HCT116 (cell line): ENCODE measurements at regions not wholly inside any gene's neighbourhood (a gene's known extent, or its start where the extent isn't known, plus 50 kb on each side); places are given as distances from the start of the nearest gene placed in this dataset.

ENCODE experiments used
- ATAC-seq: fragments of 200-7000 bp; cut with Tn5 transposase; 2 replicates; pipeline ENCODE4 v1.9.1; 2020; ENCODE audit warnings: mild to moderate bottlenecking, moderate library complexity
- BruUV-seq: library from RNA; stranded (reverse); fragments of 400-500 nt; replicated peaks from 2 replicates; lab custom pipeline; 2021; lab: Mats Ljungman, UMichigan
- CTCF ChIA-PET: fragments of 300-600 bp; sonication (Branson Sonifier 250); formaldehyde crosslinking; loops from one replicate; lab custom pipeline; 2021; ENCODE audit warnings: antibody characterized with exemption; lab: Charles Lee
- POLR2A ChIA-PET: fragments of 300-600, 350-600 bp; sonication (Branson Sonifier 250); formaldehyde crosslinking; loops from one replicate; lab custom pipeline; 2021; ENCODE audit warnings: antibody characterized with exemption; lab: Charles Lee
- RAD21 ChIA-PET, 2 experiments: fragments of 300-600 bp; sonication (Branson Sonifier 250); formaldehyde crosslinking; loops; one replicate each; lab custom pipeline; 2023; ENCODE audit warnings: low total read pairs in 2 of 2; ENCODE audit not compliant: uncharacterized antibody in 2 of 2, unreplicated experiment in 2 of 2, low non-redundant PET in 1 of 2; lab: Charles Lee
- DNase-seq: peaks from one replicate; pipeline ENCODE4 v3.0.0-alpha.2; 2010; ENCODE audit warnings: low read depth, low spot score
- H2AFZ ChIP-seq: fragments of 200-600 bp; shearing (Covaris generic), sonication (generic); 2 replicates; pipeline ENCODE4 v1.6.1; 2017; ENCODE audit warnings: low read depth, mixed run types, mixed read lengths, antibody characterized with exemption, low read length; ENCODE audit not compliant: poor library complexity, severe bottlenecking
- H3K27ac ChIP-seq: 2 replicates; pipeline ENCODE4 v1.5.1; 2012; ENCODE audit warnings: low read depth, low read length
- H3K27me3 ChIP-seq: fragments of 200-600 bp; sonication (generic); 2 replicates; pipeline ENCODE4 v1.6.1; 2016; ENCODE audit warnings: mixed run types, low read length, mixed read lengths; ENCODE audit not compliant: insufficient read depth
- H3K36me3 ChIP-seq, 2 experiments: fragments of 200-500 bp in 1 of 2; fragments of 200-600 bp in 1 of 2; sonication (Bioruptor generic) in 1 of 2; sonication (generic) in 1 of 2; 2 replicates each; pipeline versions ENCODE4 v1.5.1 to v1.6.1; 2014 to 2016; ENCODE audit warnings: low read length in 2 of 2, inconsistent platforms in 1 of 2, mixed read lengths in 1 of 2, mixed run types in 1 of 2; ENCODE audit not compliant: insufficient read depth in 2 of 2, control insufficient read depth in 1 of 2
- H3K4me1 ChIP-seq, 2 experiments: fragments of 200-600 bp in 1 of 2; sonication (generic) in 1 of 2; 2 replicates each; pipeline versions ENCODE4 v1.5.1 to v1.6.1; 2012 to 2017; ENCODE audit warnings: low read length in 2 of 2, inconsistent platforms in 1 of 2, mild to moderate bottlenecking in 1 of 2, mixed read lengths in 1 of 2, mixed run types in 1 of 2, moderate library complexity in 1 of 2; ENCODE audit not compliant: insufficient read depth in 2 of 2, control insufficient read depth in 1 of 2
- H3K4me2 ChIP-seq: fragments of 200-600 bp; sonication (generic); 2 replicates; pipeline ENCODE4 v1.6.1; 2017; ENCODE audit warnings: mixed run types, low read length, mixed read lengths
- H3K4me3 ChIP-seq, 2 experiments: fragments of 200-600 bp in 1 of 2; sonication (generic) in 1 of 2; replicated peaks in 1 of 2; 2 replicates each; pipeline ENCODE4 v1.5.1; 2011 to 2016; ENCODE audit warnings: low read length in 2 of 2, control low read depth in 1 of 2, low read depth in 1 of 2, mild to moderate bottlenecking in 1 of 2, mixed read lengths in 1 of 2, mixed run types in 1 of 2
- H3K79me2 ChIP-seq: fragments of 200-600 bp; sonication (generic); 2 replicates; pipeline ENCODE4 v1.6.1; 2017; ENCODE audit warnings: mild to moderate bottlenecking, mixed run types, low read length, moderate library complexity, mixed read lengths; ENCODE audit not compliant: insufficient read depth
- H3K9ac ChIP-seq: fragments of 200-600 bp; sonication (generic); 2 replicates; pipeline ENCODE4 v1.6.1; 2016; ENCODE audit warnings: low read length, mixed read lengths
- H3K9me2 ChIP-seq: fragments of 200-600 bp; sonication (generic), shearing (Covaris generic); 2 replicates; pipeline ENCODE4 v1.6.1; 2017; ENCODE audit warnings: mixed run types, mild to moderate bottlenecking, moderate library complexity; ENCODE audit not compliant: insufficient read depth
- H3K9me3 ChIP-seq, 2 experiments: fragments of 200-500 bp in 1 of 2; fragments of 200-600 bp in 1 of 2; sonication (Bioruptor generic) in 1 of 2; sonication (generic) in 1 of 2; 2 replicates each; pipeline ENCODE4 v1.6.1; 2014 to 2017; ENCODE audit warnings: low read length in 2 of 2, mixed read lengths in 2 of 2, inconsistent platforms in 1 of 2, low read depth in 1 of 2, mild to moderate bottlenecking in 1 of 2, mixed run types in 1 of 2, moderate library complexity in 1 of 2; ENCODE audit not compliant: control insufficient read depth in 1 of 2, insufficient read depth in 1 of 2
- H4K20me1 ChIP-seq: fragments of 200-600 bp; sonication (generic), shearing (Covaris generic); 2 replicates; pipeline ENCODE4 v1.6.1; 2017; ENCODE audit warnings: mixed run types, mild to moderate bottlenecking, moderate library complexity; ENCODE audit not compliant: insufficient read depth
- CEBPB ChIP-seq: IDR thresholded peaks from 2 replicates; pipeline ENCODE4 v1.6.1; 2012; ENCODE audit warnings: low read depth
- EGR1 ChIP-seq: IDR thresholded peaks from 2 replicates; pipeline ENCODE4 v1.6.1; 2012; ENCODE audit warnings: low read depth
- ELF1 ChIP-seq: IDR thresholded peaks from 2 replicates; pipeline ENCODE4 v1.6.1; 2012; ENCODE audit warnings: low read depth, borderline replicate concordance
- EZH2 ChIP-seq: fragments of 200-600 bp; sonication (generic); IDR thresholded peaks from 2 replicates; pipeline ENCODE4 v1.6.1; 2017; ENCODE audit warnings: antibody characterized with exemption, mixed run types
- EZH2phosphoT487 ChIP-seq: fragments of 200-600 bp; IDR thresholded peaks from 2 replicates; pipeline ENCODE4 v1.6.1; 2018; ENCODE audit warnings: antibody characterized with exemption, borderline replicate concordance
- JUND ChIP-seq: IDR thresholded peaks from 2 replicates; pipeline ENCODE4 v1.6.1; 2012
- POLR2A ChIP-seq: IDR thresholded peaks from 2 replicates; pipeline ENCODE4 v1.7.0; 2011; ENCODE audit warnings: borderline replicate concordance; ENCODE audit not compliant: insufficient read depth, insufficient read length; ENCODE audit errors: extremely low read depth
- SIN3A ChIP-seq: IDR thresholded peaks from 2 replicates; pipeline ENCODE4 v1.6.1; 2012; ENCODE audit warnings: low read depth
- SRF ChIP-seq: IDR thresholded peaks from 2 replicates; pipeline ENCODE4 v1.6.1; 2012; ENCODE audit warnings: low read depth
- TCF7L2 ChIP-seq: IDR thresholded peaks from 2 replicates; pipeline ENCODE4 v1.7.0; 2011; ENCODE audit warnings: borderline replicate concordance, inconsistent platforms; ENCODE audit not compliant: insufficient read depth, insufficient read length; ENCODE audit errors: extremely low read depth
- YY1 ChIP-seq: IDR thresholded peaks from 2 replicates; pipeline ENCODE4 v1.6.1; 2011; ENCODE audit warnings: low read length, low read depth, moderate library complexity, mild to moderate bottlenecking; ENCODE audit not compliant: insufficient replicate concordance; ENCODE audit errors: extremely low read depth
- ZFX ChIP-seq: fragments of 450-650 bp; IDR thresholded peaks from 2 replicates; pipeline ENCODE4 v1.6.1; 2017
- intact Hi-C: fragments of 100-400 bp; cut with micrococcal nuclease; formaldehyde crosslinking; loops from 2 replicates; pipeline ENCODE4 v1.10.0; 2022
- TF ChIP-seq, protein P1 (sequence below), 3 experiments: fragments of 200-600 bp in 1 of 3; sonication (generic) in 1 of 3; IDR thresholded peaks in 2 of 3; conservative IDR thresholded peaks in 1 of 3; 2 replicates each; pipeline ENCODE4 v1.5.1; 2012 to 2017; ENCODE audit warnings: low read depth in 2 of 3, low read length in 2 of 3, antibody characterized with exemption in 1 of 3, borderline replicate concordance in 1 of 3, control low read depth in 1 of 3, mild to moderate bottlenecking in 1 of 3, mixed read lengths in 1 of 3, mixed run types in 1 of 3, moderate library complexity in 1 of 3; ENCODE audit not compliant: insufficient read depth in 1 of 3
- TF ChIP-seq, protein P2 (sequence below): IDR thresholded peaks from 2 replicates; pipeline ENCODE4 v1.6.1; 2012
- TF ChIP-seq, protein P3 (sequence below): IDR thresholded peaks from 2 replicates; pipeline ENCODE4 v1.6.1; 2012

DNA sequence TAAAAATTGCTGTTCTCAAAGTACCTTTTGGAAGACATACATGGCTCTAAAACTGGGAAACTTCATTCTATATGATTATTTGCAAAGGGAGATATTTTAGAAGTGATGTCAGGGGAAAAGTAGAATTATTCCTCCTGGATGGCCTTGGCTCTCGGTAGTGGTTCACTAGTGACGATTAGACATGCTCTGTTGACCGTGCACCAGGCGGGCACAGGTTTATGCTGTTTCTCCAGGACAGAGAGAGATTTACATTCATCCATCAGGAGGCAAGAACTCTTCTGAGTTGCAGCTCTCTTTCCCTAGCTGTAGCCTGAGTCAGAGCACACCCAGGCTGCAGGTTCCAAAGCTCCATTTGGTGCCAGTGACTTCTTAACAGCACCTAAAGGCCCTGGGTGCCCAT, 184.9 kb upstream of the WDR11 start:
- no peaks in the 10 kb centered on the region for H3K9me3 ChIP-seq
- no peaks in the 10 kb centered on the region for H3K4me1 ChIP-seq
- H2AFZ ChIP-seq, result no peak overlapping the region
- ChIA-PET POLR2A (no interaction called here), CTCF (no interaction called here), RAD21 (no interaction called here)
- H3K9ac ChIP-seq, result no peak overlapping the region
- no peaks in the 10 kb centered on the region for H3K79me2 ChIP-seq
- peaks cover 36% of the 10 kb centered on the region for H3K27me3 ChIP-seq
- ATAC-seq (no peak), DNase-seq (no peak)
- H3K36me3 ChIP-seq, result no peaks in the 10 kb centered on the region
- H4K20me1 ChIP-seq, result no peaks in the 10 kb centered on the region; the same call in 1 of the 2 replicates
- intact Hi-C loops, result no loop called here
- TF ChIP-seq POLR2A (no peak), EGR1 (no peak), EZH2 (no peak), CEBPB (no peak)
- TF ChIP-seq, protein P1, sequence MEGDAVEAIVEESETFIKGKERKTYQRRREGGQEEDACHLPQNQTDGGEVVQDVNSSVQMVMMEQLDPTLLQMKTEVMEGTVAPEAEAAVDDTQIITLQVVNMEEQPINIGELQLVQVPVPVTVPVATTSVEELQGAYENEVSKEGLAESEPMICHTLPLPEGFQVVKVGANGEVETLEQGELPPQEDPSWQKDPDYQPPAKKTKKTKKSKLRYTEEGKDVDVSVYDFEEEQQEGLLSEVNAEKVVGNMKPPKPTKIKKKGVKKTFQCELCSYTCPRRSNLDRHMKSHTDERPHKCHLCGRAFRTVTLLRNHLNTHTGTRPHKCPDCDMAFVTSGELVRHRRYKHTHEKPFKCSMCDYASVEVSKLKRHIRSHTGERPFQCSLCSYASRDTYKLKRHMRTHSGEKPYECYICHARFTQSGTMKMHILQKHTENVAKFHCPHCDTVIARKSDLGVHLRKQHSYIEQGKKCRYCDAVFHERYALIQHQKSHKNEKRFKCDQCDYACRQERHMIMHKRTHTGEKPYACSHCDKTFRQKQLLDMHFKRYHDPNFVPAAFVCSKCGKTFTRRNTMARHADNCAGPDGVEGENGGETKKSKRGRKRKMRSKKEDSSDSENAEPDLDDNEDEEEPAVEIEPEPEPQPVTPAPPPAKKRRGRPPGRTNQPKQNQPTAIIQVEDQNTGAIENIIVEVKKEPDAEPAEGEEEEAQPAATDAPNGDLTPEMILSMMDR (IDR thresholded peaks at IDR 0.05 in 2 of 3, conservative IDR thresholded peaks at IDR 0.05 in 1 of 3; ENCODE audit: borderline replicate concordance in 1 of 3, insufficient read depth in 1 of 3, low read depth in 2 of 3, low read length in 2 of 3), result no peak
- BruUV-seq, result no TSS peak
- no peak overlapping the region for H3K4me2 ChIP-seq
- H3K4me3 ChIP-seq, result no peak overlapping the region
- H3K9me2 ChIP-seq, result no peaks in the 10 kb centered on the region
- H3K27ac ChIP-seq, result no peak overlapping the region

DNA sequence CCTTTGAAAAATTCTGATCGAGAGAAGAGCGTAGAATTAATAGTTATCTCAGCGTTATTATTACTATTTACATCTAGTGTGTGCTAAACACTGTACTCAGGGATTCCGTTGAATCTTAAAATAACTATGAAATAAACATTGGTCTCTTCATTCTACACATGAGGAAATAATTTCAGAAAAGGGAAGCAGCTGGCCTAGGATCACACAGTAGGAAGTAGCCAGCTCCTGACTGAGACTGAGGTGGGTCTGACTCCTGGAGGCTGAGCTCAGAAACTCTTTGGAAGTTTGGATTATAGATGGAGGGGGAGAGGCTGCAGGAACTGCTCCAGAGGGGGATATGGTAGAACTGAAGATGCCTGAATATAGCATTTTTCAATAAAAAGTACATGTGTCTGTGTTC, 183.9 kb upstream of the WDR11 start:
- intact Hi-C loops, result no loop called here
- Histone ChIP-seq H3K4me3 (no peak overlapping the region), H3K27ac (no peak overlapping the region), H4K20me1 (no peaks in the 10 kb centered on the region; the same call in 1 of the 2 replicates), H3K4me2 (no peak overlapping the region), H3K27me3 (peaks cover 28% of the 10 kb centered on the region), H3K9me2 (no peaks in the 10 kb centered on the region), H2AFZ (no peak overlapping the region), H3K9ac (no peak overlapping the region), H3K9me3 (no peaks in the 10 kb centered on the region), H3K36me3 (no peaks in the 10 kb centered on the region), H3K79me2 (no peaks in the 10 kb centered on the region), H3K4me1 (no peaks in the 10 kb centered on the region)
- ChIA-PET RAD21 (no interaction called here), POLR2A (no interaction called here), CTCF (no interaction called here)
- no TSS peak for BruUV-seq
- ATAC-seq (no peak), DNase-seq (no peak)
- TF ChIP-seq JUND (no peak), POLR2A (no peak), ZFX (no peak), YY1 (no peak), SRF (no peak), ELF1 (no peak), EZH2phosphoT487 (no peak), TCF7L2 (no peak), SIN3A (no peak)
- TF ChIP-seq, protein P2, sequence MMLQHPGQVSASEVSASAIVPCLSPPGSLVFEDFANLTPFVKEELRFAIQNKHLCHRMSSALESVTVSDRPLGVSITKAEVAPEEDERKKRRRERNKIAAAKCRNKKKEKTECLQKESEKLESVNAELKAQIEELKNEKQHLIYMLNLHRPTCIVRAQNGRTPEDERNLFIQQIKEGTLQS, result no peak
- TF ChIP-seq, protein P3, sequence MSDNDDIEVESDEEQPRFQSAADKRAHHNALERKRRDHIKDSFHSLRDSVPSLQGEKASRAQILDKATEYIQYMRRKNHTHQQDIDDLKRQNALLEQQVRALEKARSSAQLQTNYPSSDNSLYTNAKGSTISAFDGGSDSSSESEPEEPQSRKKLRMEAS, result no peak
